T-helper 1 cell treated with Interleukin-12 subunit alpha and Interleukin-12 subunit beta and Interleukin-4 antibody, amounts not matched to agents 30 μg/mL and 1 μg/mL, for 36 hours (primary cell): ENCODE measurements at regions not wholly inside any gene's neighbourhood (a gene's known extent, or its start where the extent isn't known, plus 50 kb on each side); places are given as distances from the start of the nearest gene placed in this dataset.

Source experiments
- H3K27ac Mint-ChIP-seq: one replicate; pipeline ENCODE4 v1.8.0; 2021; ENCODE audit warnings: mild to moderate bottlenecking, mixed read lengths
- H3K27me3 Mint-ChIP-seq: one replicate; pipeline ENCODE4 v1.8.0; 2021; ENCODE audit warnings: low read depth, mixed read lengths
- H3K36me3 Mint-ChIP-seq: one replicate; pipeline ENCODE4 v1.8.0; 2021; ENCODE audit warnings: low read depth, mixed read lengths
- H3K4me1 Mint-ChIP-seq: one replicate; pipeline ENCODE4 v1.8.0; 2021; ENCODE audit warnings: low read depth, mixed read lengths
- H3K4me3 Mint-ChIP-seq: one replicate; pipeline ENCODE4 v1.8.0; 2021; ENCODE audit warnings: mild to moderate bottlenecking, moderate library complexity, mixed read lengths
- H3K9me3 Mint-ChIP-seq: one replicate; pipeline ENCODE4 v1.8.0; 2021; ENCODE audit warnings: mixed read lengths

DNA sequence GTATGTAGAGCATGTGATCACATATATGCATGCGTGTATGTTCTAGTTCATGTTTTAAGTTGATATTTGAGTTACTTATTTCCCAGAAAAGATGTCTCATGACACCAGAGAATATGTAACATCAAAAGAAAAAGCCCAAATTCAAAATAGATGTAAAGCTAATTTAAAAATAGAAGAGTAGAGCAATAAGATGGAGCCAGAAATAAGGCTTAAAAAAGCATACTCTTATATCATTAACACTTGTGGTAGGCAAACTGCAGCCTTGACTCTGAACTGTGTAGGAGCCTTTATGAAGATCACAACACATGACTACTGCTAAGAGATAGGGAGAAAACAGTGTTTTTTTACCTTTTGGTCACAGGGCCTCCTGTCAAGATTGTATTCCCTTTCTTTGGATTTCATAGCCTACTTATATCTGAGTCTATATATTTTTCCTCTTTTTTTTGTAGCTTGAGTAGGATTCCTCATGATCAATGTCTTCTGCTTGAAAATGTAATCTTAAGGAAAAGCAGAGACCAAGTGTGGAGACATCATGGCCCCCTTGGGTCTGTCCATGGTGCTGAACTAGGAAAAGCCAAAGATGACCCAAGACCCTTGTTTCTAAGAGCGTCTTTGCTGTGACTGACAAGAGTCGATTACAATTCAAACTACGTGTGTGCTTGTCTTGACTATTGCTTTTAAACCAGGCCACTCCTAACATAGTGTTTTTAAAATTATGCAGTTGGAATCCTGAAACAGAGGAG is 390.4 kb downstream of the SHISA9 start:
- no peak overlapping the region for H3K27ac Mint-ChIP-seq
- peaks cover 7% of the 10 kb centered on the region for H3K9me3 Mint-ChIP-seq
- H3K4me3 Mint-ChIP-seq: no peak overlapping the region
- no peaks in the 10 kb centered on the region for H3K27me3 Mint-ChIP-seq
- H3K36me3 Mint-ChIP-seq: no peaks in the 10 kb centered on the region
- H3K4me1 Mint-ChIP-seq: no peaks in the 10 kb centered on the region

DNA sequence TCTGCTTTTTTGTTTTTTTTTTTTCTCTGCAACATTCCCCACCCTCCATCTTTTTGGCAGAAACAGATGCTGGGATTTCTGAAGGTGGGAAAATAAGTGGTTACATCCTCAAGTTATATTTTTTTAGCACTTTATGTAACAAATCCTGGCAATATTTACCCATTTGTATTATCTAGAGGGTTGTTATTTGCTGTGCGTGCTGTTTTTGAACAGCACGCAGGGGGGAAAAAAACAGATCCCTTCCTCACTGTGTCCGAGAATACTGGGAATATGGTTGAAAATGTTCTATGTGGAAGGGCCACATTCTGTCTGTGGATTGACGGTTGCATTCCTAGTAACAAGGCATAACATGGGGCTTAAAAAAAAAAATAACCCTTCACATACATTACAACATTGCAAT is 394.8 kb downstream of the SHISA9 start:
- Mint-ChIP-seq H3K27ac (no peak overlapping the region), H3K9me3 (peaks cover 11% of the 10 kb centered on the region), H3K4me3 (no peak overlapping the region), H3K4me1 (no peaks in the 10 kb centered on the region), H3K27me3 (no peaks in the 10 kb centered on the region), H3K36me3 (no peaks in the 10 kb centered on the region)

DNA sequence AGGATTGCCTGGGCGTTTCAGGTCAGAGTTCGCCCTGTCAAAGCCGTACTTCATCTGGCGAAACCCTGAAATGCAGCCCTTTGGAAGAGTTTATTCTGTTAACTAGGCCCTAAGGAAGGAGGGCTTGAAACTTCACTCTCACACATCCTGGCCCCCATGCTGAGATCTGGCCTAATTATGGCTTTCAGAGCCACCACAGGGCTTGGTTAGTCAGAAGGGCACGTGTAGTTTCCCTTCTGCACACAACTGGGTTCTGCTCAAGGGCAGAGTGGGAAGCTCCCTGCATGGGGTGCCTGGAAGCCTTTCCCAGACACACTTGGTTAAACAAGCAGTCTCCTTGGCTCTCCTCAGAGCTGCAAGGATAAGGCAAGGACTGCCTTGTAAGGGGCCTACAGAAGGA is 397.3 kb downstream of the SHISA9 start:
- Mint-ChIP-seq H3K9me3 (peaks cover 4% of the 10 kb centered on the region), H3K27me3 (no peaks in the 10 kb centered on the region), H3K27ac (no peak overlapping the region), H3K4me1 (no peaks in the 10 kb centered on the region), H3K36me3 (no peaks in the 10 kb centered on the region), H3K4me3 (no peak overlapping the region)

DNA sequence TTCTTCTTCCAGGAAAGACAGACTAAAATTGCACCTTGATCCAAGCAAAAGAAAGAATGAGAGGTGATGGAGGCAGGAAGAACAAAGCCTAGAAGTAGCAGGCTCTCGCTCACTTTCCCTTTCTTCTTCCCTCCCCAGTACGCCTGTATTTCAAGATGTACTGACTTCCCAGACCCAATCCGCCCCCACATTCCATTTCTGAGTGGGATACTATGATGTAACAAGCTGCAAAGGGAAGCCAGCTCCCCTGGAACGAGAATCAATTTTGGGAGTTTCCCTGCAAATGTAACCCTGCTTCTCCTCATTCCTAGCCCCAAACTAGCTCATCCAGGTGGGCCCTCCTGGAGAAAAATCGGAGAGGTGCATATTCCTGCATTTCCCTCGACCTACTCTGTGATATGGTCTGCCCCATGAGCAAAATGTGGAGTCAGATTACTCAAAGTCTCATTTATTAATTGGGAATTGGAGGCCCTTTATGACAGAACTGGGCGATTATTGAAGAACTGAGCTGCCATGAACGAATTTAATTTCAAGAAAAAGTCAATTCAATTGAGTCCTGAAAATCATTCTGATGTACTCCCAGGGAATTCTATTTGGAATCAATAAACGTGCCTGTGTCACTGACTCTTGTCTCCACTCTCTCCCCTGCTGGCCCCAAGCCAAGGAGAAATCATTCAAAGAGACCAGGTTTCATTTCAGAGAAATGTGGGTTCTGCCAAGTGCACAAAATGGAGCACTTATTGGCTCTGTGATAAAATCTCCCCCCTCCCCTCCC is 398.9 kb downstream of the SHISA9 start:
- H3K4me1 Mint-ChIP-seq: no peaks in the 10 kb centered on the region
- no peak overlapping the region for H3K4me3 Mint-ChIP-seq
- H3K27me3 Mint-ChIP-seq: no peaks in the 10 kb centered on the region
- H3K36me3 Mint-ChIP-seq: no peaks in the 10 kb centered on the region
- H3K9me3 Mint-ChIP-seq: peaks cover 4% of the 10 kb centered on the region
- no peak overlapping the region for H3K27ac Mint-ChIP-seq

DNA sequence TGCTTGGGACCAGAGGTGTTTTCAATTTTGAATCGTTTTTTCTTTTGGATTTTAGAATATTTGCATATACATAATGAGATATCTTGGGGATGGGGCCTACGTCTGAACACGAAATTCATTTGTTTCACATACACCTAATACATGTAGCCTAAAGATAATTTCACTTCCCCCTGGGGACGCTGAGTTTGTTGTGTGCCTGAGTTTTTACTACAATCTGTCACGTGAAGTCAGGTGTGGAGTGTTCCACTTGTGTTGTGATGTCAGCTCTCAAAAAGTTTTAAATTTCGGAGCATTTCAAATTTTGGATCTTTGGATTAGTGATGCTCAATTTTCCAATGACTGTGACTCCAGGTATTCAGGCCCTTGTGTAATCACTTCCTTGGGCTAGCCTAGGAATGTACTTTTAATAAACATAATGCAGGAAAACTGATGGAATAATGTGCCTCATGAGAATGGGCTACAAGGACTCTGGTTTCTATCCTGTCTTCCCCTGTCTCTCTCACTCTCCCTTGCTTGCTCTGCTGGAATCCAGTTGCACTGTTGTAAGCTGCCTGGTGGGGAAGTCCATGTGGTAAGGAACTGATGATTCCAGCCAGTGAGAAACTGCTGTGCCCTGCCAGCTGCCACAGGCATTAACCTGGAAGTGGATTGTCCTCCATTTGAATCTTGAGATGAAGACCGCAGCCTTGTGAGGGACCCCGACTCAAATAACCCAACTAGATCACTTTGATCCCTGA is 403.8 kb downstream of the SHISA9 start:
- Mint-ChIP-seq H3K4me3 (no peak overlapping the region), H3K36me3 (no peaks in the 10 kb centered on the region), H3K27me3 (no peaks in the 10 kb centered on the region), H3K4me1 (no peaks in the 10 kb centered on the region), H3K9me3 (peaks cover 9% of the 10 kb centered on the region), H3K27ac (no peak overlapping the region)

DNA sequence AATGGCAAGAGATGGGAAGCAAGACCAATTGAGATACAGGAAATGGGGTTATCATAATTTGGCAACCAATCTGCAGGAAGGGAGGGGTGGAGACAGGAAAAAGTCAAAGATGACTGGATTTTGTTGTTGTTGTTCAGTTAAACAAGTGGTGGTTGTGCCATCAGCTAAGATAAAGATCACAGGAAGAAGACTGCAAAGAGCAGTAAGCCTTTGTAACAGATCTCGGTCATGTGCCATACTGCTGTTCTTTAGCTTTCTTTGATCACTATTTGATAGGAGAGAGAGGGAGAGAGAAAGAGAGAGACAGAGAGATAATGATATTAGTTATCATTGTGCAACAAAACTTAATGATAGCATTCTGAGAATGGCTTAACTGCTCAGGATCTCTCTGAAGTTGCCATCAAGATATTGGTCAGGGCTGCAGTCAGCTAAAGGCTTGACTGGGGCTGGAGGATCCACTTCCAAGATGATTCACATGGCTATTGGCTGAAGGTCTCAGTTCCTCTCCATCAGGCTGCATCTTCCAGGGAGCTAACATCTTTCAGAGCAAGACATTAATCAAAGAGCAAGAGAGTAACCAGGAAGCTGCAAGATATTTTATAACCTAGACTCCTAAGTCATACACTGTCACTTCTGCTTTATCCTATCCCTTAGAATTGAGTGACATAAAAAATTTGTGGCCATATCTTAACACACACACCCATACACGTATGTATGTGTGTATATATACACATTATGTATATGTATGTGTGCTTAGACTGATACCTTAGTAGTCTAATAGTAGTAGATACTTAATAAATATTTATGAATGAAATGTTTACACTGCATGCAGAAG is 405.0 kb downstream of the SHISA9 start:
- no peaks in the 10 kb centered on the region for H3K36me3 Mint-ChIP-seq
- no peaks in the 10 kb centered on the region for H3K27me3 Mint-ChIP-seq
- peaks cover 6% of the 10 kb centered on the region for H3K9me3 Mint-ChIP-seq
- no peak overlapping the region for H3K4me3 Mint-ChIP-seq
- no peak overlapping the region for H3K27ac Mint-ChIP-seq
- no peaks in the 10 kb centered on the region for H3K4me1 Mint-ChIP-seq

DNA sequence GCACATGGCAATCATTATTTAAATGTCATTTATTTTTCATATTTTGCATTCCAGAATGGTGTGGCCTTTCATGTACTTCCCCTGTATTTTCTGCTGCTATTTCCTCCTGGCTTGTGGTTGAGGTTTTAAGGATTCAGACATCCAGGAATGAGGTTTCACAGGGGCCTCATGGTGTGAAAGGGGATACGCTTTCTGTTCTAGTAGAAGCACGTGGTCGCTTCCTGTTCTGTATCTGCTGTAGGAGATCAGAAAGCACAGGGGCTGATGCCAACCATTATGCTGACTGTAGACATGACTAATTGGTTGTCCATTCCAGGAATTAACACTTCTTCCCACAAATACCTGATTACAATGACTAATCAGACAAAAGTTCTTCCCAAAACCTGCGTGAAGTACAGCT is 405.9 kb downstream of the SHISA9 start:
- no peak overlapping the region for H3K27ac Mint-ChIP-seq
- H3K4me1 Mint-ChIP-seq: no peaks in the 10 kb centered on the region

DNA sequence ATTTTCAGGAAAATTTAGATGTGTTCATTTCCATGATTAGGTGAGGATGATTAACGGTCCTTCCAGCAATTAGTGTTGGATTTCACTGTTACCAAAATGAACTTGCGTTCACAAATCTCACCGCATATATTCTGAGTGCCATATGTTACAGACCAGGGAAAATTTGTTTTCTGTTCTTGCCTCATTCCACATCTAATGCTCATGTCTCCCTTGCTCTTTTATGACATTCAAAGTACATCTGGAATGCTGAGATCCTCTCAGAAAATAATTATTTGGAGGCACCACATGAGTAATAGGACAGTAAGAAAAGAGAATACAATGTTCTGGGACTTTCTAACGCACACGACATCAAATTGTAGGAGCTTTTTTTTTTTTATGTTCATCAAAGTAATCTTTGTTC is 406.5 kb downstream of the SHISA9 start:
- no peak overlapping the region for H3K27ac Mint-ChIP-seq
- H3K27me3 Mint-ChIP-seq: no peaks in the 10 kb centered on the region
- no peaks in the 10 kb centered on the region for H3K4me1 Mint-ChIP-seq
- no peak overlapping the region for H3K4me3 Mint-ChIP-seq
- H3K9me3 Mint-ChIP-seq: peaks cover 6% of the 10 kb centered on the region
- no peaks in the 10 kb centered on the region for H3K36me3 Mint-ChIP-seq

More for the DNA sequence above, 405.9 kb downstream of the SHISA9 start:
- H3K36me3 Mint-ChIP-seq: no peaks in the 10 kb centered on the region
- no peak overlapping the region for H3K4me3 Mint-ChIP-seq
- no peaks in the 10 kb centered on the region for H3K27me3 Mint-ChIP-seq
- H3K9me3 Mint-ChIP-seq: peaks cover 6% of the 10 kb centered on the region

DNA sequence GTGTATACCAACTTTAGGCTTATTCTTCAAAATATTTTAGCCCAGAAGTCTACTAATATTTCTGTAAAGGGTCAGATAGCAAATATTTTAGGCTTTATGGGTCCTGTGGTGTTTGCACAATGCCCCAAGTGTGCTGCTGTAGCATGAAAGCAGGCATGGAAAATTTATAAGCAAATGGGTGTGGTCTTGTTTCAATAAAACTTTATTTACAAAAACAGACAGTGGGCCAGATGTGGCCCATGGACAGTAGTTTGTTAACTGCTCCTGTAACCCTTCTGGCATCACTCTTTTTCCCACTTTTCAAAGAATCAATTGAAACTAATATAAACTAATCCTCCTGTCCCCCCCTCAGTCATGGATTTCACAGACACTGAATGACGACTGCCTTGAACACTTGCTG is 410.7 kb downstream of the SHISA9 start:
- H3K4me3 Mint-ChIP-seq: no peak overlapping the region
- no peaks in the 10 kb centered on the region for H3K36me3 Mint-ChIP-seq
- no peaks in the 10 kb centered on the region for H3K27me3 Mint-ChIP-seq
- no peak overlapping the region for H3K27ac Mint-ChIP-seq
- H3K4me1 Mint-ChIP-seq: no peaks in the 10 kb centered on the region
- peaks cover 6% of the 10 kb centered on the region for H3K9me3 Mint-ChIP-seq

DNA sequence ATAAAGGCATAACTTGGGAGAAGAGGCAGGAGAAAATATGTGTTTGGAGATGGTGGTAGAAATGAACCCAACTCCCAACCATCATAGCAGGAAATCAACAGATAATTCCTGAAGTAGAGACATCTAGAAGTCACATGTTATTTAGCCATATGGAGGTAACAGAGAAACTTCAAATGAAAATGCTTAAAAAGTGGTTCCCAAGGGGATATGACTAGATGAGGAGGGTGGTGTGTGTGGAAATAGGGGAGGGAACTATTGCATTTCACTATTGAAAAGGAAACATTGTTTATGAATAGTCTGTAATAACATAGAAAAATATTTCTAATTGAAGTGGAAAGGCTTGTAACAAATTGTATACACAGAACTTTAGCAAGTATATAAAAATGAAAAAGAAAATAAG is 412.0 kb downstream of the SHISA9 start:
- Mint-ChIP-seq H3K4me3 (no peak overlapping the region), H3K27me3 (no peaks in the 10 kb centered on the region), H3K36me3 (no peaks in the 10 kb centered on the region), H3K27ac (no peak overlapping the region), H3K4me1 (no peaks in the 10 kb centered on the region), H3K9me3 (peaks cover 1% of the 10 kb centered on the region)

DNA sequence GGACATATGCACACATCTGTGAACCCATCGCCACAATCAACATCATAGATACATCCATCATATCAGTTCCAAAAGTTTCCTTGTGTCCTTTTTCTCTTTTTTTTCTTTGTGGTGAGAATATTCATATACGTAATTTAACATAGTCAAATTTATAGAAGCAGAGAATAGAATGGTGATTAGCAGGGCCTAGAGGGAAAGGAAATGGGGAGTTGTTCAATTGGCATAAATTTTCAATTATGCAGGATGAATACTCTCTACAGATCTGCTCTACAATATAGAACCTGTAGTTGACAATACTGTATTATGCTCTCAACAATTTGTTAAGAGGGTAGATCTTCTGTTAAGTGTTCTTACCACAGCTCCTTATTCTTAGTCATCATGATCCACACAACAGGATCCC is 413.2 kb downstream of the SHISA9 start:
- Mint-ChIP-seq H3K4me1 (no peaks in the 10 kb centered on the region), H3K4me3 (no peak overlapping the region), H3K36me3 (no peaks in the 10 kb centered on the region), H3K27me3 (no peaks in the 10 kb centered on the region), H3K9me3 (no peaks in the 10 kb centered on the region), H3K27ac (no peak overlapping the region)

DNA sequence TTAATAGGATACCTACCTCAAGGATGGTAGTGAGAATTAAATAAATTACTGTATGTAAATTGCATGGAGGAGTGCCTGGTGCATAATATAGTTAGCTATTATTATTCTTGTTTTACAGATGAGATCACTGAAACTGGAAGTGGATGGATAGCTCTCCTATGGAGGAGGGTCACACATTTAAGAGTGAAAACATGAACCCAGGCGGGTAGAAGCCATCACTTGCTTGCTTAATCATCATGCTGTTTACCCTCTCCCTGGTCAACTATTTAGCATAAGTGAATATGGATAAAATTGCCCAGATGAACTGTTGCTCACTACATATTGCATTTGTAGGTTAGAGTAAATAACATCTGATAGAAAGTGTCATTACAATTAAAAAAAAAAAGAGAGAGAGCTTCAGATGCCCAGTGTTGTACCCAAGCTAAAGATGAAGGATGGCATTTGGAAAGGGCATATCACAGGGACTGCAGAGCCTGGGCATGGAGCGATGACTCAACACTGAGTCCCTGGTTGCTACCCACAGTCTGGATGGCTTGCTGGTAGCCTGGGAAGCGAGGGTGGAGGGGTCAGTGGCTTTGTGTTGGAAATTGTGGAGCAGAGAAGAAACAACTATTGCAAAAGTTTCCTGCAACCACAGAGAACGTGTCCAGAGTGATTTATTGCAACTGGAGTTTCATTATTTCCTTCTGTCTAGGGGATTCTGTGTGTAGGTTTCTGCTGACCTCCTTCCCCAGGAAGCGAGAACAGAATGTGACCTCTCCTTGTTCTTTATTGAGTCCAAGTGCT is 414.4 kb downstream of the SHISA9 start:
- Mint-ChIP-seq H3K4me3 (no peak overlapping the region), H3K27me3 (no peaks in the 10 kb centered on the region), H3K4me1 (no peaks in the 10 kb centered on the region), H3K9me3 (no peaks in the 10 kb centered on the region), H3K27ac (no peak overlapping the region), H3K36me3 (no peaks in the 10 kb centered on the region)

DNA sequence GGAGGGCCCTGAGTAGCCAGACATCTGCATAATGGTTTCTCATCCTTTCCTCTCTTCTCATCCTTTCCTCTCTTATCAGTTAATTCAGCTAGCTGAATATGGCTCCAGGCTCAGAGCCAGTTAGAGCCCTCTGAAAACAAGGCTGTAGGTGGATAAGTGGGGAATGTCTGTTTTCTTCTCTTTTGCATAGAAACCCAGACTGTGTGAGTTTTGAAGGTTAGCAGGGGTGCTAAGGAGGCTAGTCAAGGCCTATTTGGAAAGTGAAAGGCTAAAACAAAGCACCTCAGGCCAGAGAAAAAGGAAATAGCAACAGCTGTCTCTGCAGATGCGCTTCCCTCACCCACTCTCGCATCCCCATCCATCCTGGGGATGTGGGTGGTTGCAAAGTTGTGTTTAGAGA is 420.9 kb downstream of the SHISA9 start:
- Mint-ChIP-seq H3K27ac (no peak overlapping the region), H3K4me3 (no peak overlapping the region), H3K4me1 (no peaks in the 10 kb centered on the region), H3K36me3 (no peaks in the 10 kb centered on the region), H3K9me3 (peaks cover 4% of the 10 kb centered on the region), H3K27me3 (no peaks in the 10 kb centered on the region)

DNA sequence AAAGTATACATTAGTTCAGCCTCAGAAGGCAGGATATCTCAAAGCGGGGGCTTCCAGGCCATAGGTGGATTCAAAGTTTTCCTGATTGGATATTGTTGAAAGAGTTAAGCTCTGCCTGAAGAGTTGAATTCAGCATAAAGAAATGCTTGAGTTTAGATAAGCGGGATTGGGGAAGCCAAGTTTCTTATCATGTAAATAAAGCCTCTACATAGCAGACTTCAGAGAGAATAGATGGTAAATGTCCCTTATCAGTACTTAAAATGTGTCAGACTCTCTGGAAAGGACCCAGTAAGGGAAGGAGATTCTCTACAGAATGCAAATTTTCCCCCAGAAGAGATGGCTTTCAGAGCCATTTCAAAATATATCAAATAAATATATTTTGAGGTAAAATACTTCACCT is 423.5 kb downstream of the SHISA9 start:
- Mint-ChIP-seq H3K36me3 (no peaks in the 10 kb centered on the region), H3K27ac (no peak overlapping the region), H3K4me3 (no peak overlapping the region), H3K9me3 (peaks cover 8% of the 10 kb centered on the region), H3K4me1 (no peaks in the 10 kb centered on the region), H3K27me3 (no peaks in the 10 kb centered on the region)
